ENCODE measurements at regions not wholly inside any gene's neighbourhood (a gene's known extent, or its start where the extent isn't known, plus 50 kb on each side); places are given as distances from the start of the nearest gene placed in this dataset.

DNA sequence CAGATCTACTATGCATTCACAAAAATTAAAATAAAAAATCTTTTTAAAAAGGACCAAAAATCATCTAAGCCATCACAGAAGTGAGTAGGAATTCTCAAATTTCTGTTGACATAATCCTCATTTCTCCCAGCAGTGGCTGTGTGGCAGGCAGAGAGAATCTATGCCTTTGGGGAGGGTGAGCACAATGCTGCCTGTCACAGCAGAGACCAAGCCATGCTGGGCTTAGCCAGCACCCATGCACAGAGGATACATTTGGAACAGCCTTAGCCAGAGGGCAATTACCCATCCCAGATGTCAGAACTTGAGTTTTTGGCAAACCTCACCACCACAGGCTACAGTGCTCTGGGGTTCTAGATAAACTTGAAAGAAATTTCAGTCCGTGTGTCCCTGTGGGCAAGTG is 1274.8 kb upstream of the ADGRL3 start:
- H3K36me3 ChIP-seq (replicated peaks; ENCODE audit: insufficient read depth, low read depth), result no peaks in the 10 kb centered on the region
- H3K4me1 ChIP-seq (ENCODE audit: insufficient read depth), result no peaks in the 10 kb centered on the region
- H3K27ac ChIP-seq, result no peak overlapping the region
- no peaks in the 10 kb centered on the region for H4K20me1 ChIP-seq (ENCODE audit: insufficient read depth, poor library complexity, severe bottlenecking)
- no peaks in the 10 kb centered on the region for H3K79me2 ChIP-seq
- TF ChIP-seq, protein P1, sequence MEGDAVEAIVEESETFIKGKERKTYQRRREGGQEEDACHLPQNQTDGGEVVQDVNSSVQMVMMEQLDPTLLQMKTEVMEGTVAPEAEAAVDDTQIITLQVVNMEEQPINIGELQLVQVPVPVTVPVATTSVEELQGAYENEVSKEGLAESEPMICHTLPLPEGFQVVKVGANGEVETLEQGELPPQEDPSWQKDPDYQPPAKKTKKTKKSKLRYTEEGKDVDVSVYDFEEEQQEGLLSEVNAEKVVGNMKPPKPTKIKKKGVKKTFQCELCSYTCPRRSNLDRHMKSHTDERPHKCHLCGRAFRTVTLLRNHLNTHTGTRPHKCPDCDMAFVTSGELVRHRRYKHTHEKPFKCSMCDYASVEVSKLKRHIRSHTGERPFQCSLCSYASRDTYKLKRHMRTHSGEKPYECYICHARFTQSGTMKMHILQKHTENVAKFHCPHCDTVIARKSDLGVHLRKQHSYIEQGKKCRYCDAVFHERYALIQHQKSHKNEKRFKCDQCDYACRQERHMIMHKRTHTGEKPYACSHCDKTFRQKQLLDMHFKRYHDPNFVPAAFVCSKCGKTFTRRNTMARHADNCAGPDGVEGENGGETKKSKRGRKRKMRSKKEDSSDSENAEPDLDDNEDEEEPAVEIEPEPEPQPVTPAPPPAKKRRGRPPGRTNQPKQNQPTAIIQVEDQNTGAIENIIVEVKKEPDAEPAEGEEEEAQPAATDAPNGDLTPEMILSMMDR (IDR thresholded peaks at IDR 0.05; ENCODE audit: poor library complexity), result no peak
- no peak for TF ChIP-seq EZH2phosphoT487 (IDR thresholded peaks at IDR 0.05; ENCODE audit: low read depth, severe bottlenecking, unreplicated experiment)
- H3K9me3 ChIP-seq (ENCODE audit: low read depth), result no peaks in the 10 kb centered on the region
- no peak overlapping the region for H2AFZ ChIP-seq
- no peaks in the 10 kb centered on the region for H3K9me2 ChIP-seq (replicated peaks; ENCODE audit: insufficient read depth)
- H3K27me3 ChIP-seq, result no peaks in the 10 kb centered on the region
- WGBS (ENCODE audit: low lambda C conversion rate, missing lambda C conversion rate), result 60% methylated on average over 1 of the region's 1 CpG
- H3K4me3 ChIP-seq, result no peak overlapping the region
- H3K4me2 ChIP-seq, result no peak overlapping the region
- no peak for DNase-seq (ENCODE audit: low spot score)

DNA sequence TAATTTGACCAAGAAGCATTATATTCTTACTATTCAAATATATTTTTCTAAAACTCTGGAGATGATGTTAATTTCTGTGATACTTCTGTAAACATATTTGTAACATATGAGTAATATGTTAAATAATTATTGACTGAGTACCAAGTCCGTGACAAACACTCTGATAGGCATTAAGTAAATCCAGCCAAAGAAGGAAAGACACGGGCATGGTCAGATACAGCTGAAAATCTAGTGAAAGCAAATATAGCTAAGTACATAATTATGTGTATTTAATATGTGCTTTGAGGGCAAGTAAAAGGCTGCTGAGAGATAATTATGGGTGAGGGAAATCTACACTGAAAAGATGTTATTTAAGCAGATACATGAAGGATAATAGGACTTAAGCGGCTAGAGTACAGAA is 1263.6 kb upstream of the ADGRL3 start:
- Histone ChIP-seq H3K4me3 (no peak overlapping the region), H3K9me2 (replicated peaks; ENCODE audit: insufficient read depth) (no peaks in the 10 kb centered on the region), H3K4me1 (ENCODE audit: insufficient read depth) (no peaks in the 10 kb centered on the region), H3K36me3 (replicated peaks; ENCODE audit: insufficient read depth, low read depth) (no peaks in the 10 kb centered on the region), H3K79me2 (no peaks in the 10 kb centered on the region), H2AFZ (no peak overlapping the region), H3K4me2 (no peak overlapping the region), H4K20me1 (ENCODE audit: insufficient read depth, poor library complexity, severe bottlenecking) (no peaks in the 10 kb centered on the region), H3K9me3 (ENCODE audit: low read depth) (no peaks in the 10 kb centered on the region), H3K27ac (no peak overlapping the region), H3K27me3 (no peaks in the 10 kb centered on the region)
- WGBS (ENCODE audit: low lambda C conversion rate, missing lambda C conversion rate), result 81% methylated on average over 3 of the region's 3 CpGs
- TF ChIP-seq EZH2phosphoT487 (IDR thresholded peaks at IDR 0.05; ENCODE audit: low read depth, severe bottlenecking, unreplicated experiment) (no peak), EZH2 (IDR thresholded peaks at IDR 0.05; ENCODE audit: borderline replicate concordance) (no peak)
- TF ChIP-seq, protein P1 (IDR thresholded peaks at IDR 0.05; ENCODE audit: poor library complexity), result no peak
- no peak for DNase-seq (ENCODE audit: low spot score)

DNA sequence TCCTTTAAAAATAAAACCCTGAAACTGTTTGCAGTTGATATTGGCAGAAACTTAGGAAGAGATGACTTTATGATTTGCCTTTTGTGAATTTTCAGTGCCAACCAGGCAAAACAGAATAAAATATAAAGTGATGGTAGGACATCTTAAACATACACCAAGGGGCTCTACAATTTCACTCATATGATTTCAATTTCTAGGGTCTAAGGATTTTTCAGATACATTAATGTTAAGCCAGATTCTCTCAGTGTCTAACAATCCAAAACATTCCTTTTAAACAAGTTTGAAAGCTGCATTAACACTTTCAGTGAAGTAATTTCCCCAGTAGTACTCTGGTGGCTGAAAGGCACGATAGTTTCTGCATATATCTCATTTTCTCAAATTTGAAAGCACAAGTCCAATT is 1262.0 kb upstream of the ADGRL3 start:
- TF ChIP-seq EZH2 (IDR thresholded peaks at IDR 0.05; ENCODE audit: borderline replicate concordance) (no peak), EZH2phosphoT487 (IDR thresholded peaks at IDR 0.05; ENCODE audit: low read depth, severe bottlenecking, unreplicated experiment) (no peak)
- TF ChIP-seq, protein P1 (IDR thresholded peaks at IDR 0.05; ENCODE audit: poor library complexity), result no peak
- DNase-seq (ENCODE audit: low spot score), result no peak
- H2AFZ ChIP-seq, result no peak overlapping the region
- H3K4me1 ChIP-seq (ENCODE audit: insufficient read depth), result no peaks in the 10 kb centered on the region
- no peak overlapping the region for H3K27ac ChIP-seq
- no peak overlapping the region for H3K4me2 ChIP-seq
- H3K4me3 ChIP-seq, result no peak overlapping the region
- no peaks in the 10 kb centered on the region for H4K20me1 ChIP-seq (ENCODE audit: insufficient read depth, poor library complexity, severe bottlenecking)
- WGBS (ENCODE audit: low lambda C conversion rate, missing lambda C conversion rate), result 76% methylated on average over 1 of the region's 1 CpG
- no peaks in the 10 kb centered on the region for H3K27me3 ChIP-seq
- H3K9me2 ChIP-seq (replicated peaks; ENCODE audit: insufficient read depth), result no peaks in the 10 kb centered on the region
- no peaks in the 10 kb centered on the region for H3K9me3 ChIP-seq (ENCODE audit: low read depth)
- H3K36me3 ChIP-seq (replicated peaks; ENCODE audit: insufficient read depth, low read depth), result no peaks in the 10 kb centered on the region
- no peaks in the 10 kb centered on the region for H3K79me2 ChIP-seq

DNA sequence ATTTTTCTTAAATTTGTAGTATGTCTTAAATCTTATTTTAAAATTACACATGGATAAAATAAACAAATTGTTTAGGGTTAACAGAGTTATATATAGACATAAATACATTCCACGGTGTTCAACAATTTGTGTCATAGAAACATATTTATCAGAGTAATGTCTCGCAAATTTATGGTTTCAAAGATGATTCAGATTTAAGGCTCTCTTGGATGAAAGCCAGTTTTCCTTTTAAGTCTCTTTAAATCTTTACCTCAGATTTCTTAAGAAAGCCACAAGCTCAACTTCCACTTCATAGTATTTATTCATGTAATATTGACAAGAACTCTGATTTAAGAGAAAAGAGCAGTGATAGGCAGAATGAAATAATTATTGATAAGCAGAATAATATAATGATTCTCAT is 1254.8 kb upstream of the ADGRL3 start:
- Histone ChIP-seq H3K27me3 (no peaks in the 10 kb centered on the region), H2AFZ (no peak overlapping the region), H3K4me3 (no peak overlapping the region), H3K4me2 (no peak overlapping the region), H3K9me3 (ENCODE audit: low read depth) (no peaks in the 10 kb centered on the region), H4K20me1 (ENCODE audit: insufficient read depth, poor library complexity, severe bottlenecking) (no peaks in the 10 kb centered on the region), H3K79me2 (no peaks in the 10 kb centered on the region), H3K4me1 (ENCODE audit: insufficient read depth) (no peaks in the 10 kb centered on the region), H3K36me3 (replicated peaks; ENCODE audit: insufficient read depth, low read depth) (no peaks in the 10 kb centered on the region), H3K27ac (no peak overlapping the region), H3K9me2 (replicated peaks; ENCODE audit: insufficient read depth) (no peaks in the 10 kb centered on the region)
- DNase-seq (ENCODE audit: low spot score), result no peak
- WGBS (ENCODE audit: low lambda C conversion rate, missing lambda C conversion rate), result 56% methylated on average over 2 of the region's 2 CpGs
- TF ChIP-seq, protein P1 (IDR thresholded peaks at IDR 0.05; ENCODE audit: poor library complexity), result no peak
- TF ChIP-seq EZH2phosphoT487 (IDR thresholded peaks at IDR 0.05; ENCODE audit: low read depth, severe bottlenecking, unreplicated experiment), result no peak
- TF ChIP-seq EZH2 (IDR thresholded peaks at IDR 0.05; ENCODE audit: borderline replicate concordance), result no peak

Data from hepatocyte (in vitro differentiated cells).